ENCODE measurements at regions not wholly inside any gene's neighbourhood (a gene's known extent, or its start where the extent isn't known, plus 50 kb on each side); places are given as distances from the start of the nearest gene placed in this dataset.

DNA sequence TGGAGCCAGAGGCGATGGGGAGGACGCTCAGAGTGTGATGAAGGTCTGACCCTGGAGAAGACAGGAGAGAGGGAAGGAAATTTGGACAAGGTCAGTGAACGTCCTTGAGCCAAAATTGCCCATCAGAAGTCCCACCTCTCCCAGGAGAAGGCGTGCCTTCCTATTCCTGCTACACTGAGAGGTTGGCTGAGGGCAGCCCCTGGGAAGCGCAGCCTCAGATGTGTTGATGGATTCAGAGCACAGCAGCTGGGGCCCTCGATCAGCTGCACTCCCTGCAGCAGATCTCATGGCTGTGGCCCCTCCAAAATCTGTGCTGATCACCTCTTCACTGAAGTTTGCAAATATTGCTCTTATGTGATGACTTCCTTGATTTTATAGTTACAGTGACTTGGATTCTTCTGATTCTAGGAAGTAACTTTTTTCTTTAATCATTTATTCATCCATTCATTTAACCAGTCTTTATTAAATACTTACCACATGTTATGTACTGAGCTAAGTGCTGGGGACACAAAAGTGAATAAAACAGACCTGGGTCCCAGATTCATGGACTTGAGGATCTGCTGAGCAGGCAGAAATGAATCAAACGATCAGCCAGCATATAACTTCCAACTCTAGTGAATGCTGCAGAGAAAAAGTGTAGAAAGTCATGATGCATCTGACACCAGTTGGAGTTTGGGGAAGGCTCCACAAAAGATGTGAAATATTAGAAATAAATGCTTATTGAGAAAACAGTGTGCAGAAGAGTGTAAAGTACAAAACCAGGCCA lies 69.6 kb upstream of the ARMC2 start:
- in situ Hi-C loops (cut with HindIII; ENCODE audit: low sequenced_read_pairs), result no loop called here

GRCh38 chr6:108779536-108780275 lies 68.5 kb upstream of the ARMC2 start:
- in situ Hi-C loops (cut with HindIII; ENCODE audit: low sequenced_read_pairs), result loop anchor here (5.0 kb wide), 1 partner anchor 68 kb away; the partner anchor contains the start of gene ARMC2

DNA sequence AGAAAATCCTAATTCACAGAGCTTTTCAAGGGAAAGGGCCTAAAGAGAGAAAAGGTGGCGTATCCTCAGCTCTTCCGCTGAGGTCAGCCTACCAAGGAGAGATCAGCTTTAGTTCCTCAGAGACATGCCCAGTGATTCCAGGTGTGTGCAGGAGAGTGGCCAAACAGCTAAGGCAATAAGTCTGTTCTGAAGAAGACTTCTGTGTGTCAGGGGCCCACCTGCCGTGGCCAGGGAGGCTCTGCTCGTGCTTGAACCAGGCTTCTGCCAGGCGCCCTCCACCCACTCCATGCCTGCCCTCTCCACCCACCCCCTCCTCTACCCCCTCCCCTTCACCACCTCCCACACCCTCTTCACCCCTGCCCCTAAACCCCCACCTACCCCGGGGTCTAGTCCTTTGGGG lies 67.4 kb upstream of the ARMC2 start:
- in situ Hi-C loops (cut with HindIII; ENCODE audit: low sequenced_read_pairs), result loop anchor here (5.0 kb wide), 1 partner anchor 67 kb away; the partner anchor contains the start of gene ARMC2

GRCh38 chr6:108781419-108782100 lies 66.7 kb upstream of the ARMC2 start:
- in situ Hi-C loops (cut with HindIII; ENCODE audit: low sequenced_read_pairs), result loop anchor here (5.0 kb wide), 1 partner anchor 66 kb away; the partner anchor contains the start of gene ARMC2

GRCh38 chr6:108782179-108783041 lies 65.8 kb upstream of the ARMC2 start:
- in situ Hi-C loops (cut with HindIII; ENCODE audit: low sequenced_read_pairs), result loop anchor here (5.0 kb wide), 1 partner anchor 65 kb away; the partner anchor contains the start of gene ARMC2

DNA sequence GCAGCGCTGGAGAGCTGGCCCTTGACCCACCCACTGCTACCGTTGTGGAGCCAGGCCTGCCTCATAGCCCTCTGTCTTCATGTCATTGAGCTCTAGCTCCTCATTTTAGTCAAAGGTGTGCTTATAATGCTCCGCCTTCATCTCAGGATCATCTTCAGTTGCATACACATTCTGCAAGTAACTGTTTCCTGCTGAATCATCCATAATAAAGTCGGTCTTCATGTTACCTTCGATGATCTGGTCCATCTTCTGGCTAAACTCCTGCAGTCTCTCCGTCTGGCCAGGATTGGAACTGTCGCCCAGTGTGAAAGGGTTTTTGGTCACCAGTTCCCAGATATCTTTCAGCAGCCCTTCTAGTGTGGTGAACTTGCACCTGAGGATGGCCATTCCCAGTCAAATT lies 62.6 kb upstream of the ARMC2 start:
- in situ Hi-C loops (cut with HindIII; ENCODE audit: low sequenced_read_pairs), result no loop called here

DNA sequence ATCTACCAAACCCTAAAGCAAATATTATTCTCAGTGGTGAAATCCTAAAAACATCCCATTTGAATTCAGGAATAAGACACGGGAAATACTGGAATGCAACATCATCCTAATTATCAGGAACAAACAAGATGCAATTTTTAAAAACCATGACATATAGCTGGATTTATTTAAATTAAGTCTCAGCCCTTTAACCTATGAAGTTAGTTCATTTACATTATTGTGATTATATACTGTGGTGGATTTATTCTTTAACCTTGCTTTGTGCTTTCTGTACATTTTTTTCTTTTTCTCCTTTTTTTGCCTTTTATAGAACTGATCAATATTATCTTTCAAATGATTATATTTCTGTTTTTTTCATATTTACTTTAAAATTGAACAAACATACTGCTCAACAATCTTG lies 59.8 kb upstream of the ARMC2 start:
- in situ Hi-C loops (cut with HindIII; ENCODE audit: low sequenced_read_pairs), result no loop called here

DNA sequence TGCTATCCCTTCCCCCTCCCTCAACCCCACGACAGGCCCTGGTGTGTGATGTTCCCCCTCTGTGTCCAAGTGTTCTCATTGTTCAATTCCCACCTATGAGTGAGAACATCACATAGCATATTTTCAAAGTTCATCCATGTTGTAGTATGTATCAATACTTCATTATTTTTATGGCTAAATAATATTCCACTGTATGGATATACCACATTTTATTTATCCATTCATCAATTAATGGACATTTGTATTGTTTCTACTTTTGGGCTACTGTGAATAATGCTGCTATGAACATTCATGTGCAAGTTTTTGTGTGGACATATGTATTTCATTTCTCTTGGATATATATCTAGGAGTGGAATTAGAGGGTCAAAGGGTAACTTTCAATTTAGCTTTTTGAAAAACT lies 58.7 kb upstream of the ARMC2 start:
- in situ Hi-C loops (cut with HindIII; ENCODE audit: low sequenced_read_pairs), result no loop called here

DNA sequence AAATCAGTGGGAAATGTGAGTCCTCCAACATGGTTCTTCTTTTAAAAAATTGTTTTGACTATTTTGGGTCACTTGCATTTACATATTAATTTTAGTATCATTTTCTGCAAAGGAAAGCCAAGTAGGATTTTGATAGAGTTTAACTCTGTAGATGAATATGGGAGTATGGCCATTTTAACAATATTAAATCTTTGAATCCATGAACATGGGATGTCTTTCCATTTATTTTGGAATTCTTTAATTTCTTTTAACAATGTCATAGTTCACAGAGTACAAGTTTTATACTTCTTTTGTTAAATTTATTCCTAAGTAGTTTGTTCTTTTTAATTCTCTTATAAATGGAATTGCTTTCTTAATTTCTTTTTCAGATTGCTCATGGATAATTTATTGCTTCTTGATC lies 56.5 kb upstream of the ARMC2 start:
- in situ Hi-C loops (cut with HindIII; ENCODE audit: low sequenced_read_pairs), result no loop called here

DNA sequence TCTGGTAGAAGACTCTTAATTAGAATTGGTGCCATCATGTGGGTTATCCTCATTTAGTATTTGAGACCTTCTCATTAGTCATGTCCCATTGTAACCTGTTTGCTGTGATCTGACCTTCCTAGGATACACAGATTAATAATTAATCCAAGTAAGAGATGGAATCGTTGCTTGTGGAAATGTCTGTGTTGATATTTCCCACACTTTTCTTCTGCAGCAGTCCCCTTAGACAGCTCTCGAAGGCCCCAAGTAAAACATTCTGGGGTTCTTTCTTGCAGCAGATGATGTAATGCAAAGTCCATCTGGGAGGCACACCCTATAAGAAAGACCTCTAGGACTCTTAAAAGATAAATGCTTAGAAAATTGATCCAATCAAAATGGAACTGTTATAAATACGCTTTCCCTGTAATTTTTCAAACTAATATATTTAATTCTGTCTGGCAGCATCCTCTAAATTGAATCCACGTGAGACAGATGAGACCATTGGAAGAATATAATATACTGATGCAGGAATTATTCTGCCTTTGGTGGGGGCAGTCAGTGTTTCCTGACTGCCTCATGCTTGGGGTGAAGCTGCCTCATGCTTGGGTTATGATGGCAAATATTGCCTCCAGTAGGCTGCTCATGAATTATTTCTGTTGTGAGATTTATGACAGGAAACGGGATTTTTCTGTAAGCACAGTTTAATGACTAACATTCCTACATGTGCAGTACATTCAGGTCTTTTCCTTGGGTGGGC lies 54.5 kb upstream of the ARMC2 start:
- in situ Hi-C loops (cut with HindIII; ENCODE audit: low sequenced_read_pairs), result no loop called here

GRCh38 chr6:108795122-108795521 lies 53.1 kb upstream of the ARMC2 start:
- in situ Hi-C loops (cut with HindIII; ENCODE audit: low sequenced_read_pairs), result no loop called here

- in situ Hi-C loops (cut with HindIII; ENCODE audit: low sequenced_read_pairs), result no loop called here
These were observed 52.4 kb upstream of the ARMC2 start for GRCh38 chr6:108795814-108796213.

- in situ Hi-C loops (cut with HindIII; ENCODE audit: low sequenced_read_pairs), result no loop called here
These were observed 51.3 kb upstream of the ARMC2 start for GRCh38 chr6:108796875-108797274.

DNA sequence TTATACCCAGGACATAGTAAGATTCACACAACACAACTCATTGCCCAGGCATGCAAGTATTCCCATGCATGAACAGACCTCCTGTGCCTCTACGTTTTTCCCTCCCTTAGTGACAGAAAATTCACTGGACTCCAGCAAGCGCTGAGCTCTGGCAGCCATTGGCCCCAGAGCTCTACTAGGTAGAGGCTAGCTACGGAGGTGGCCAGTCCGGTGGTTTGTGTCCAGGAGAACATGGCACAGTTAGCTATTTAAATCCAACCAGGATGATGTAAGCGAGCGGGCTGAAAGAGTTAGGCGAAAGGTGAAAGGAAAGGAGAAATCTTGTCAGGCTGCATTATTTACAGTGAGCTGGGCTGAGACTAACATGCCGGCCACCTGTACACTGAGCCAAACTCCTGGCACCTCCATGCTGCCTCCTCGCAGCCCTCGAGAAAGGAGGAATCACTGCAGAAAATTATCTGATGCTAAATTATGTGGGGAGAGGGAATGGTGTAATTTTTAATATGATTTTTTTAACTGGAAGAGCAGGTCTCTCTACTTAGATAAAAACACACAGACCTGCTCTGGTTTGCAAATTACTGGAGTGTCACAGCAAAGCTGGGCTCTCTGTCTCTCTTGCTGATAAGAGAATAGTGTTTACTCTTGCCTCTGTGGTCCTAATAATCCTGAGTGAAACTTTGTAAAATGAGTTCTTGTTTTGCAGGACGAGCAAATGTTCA lies 50.1 kb upstream of the ARMC2 start:
- in situ Hi-C loops (cut with HindIII; ENCODE audit: low sequenced_read_pairs), result no loop called here

Data from endothelial cell of hepatic sinusoid (primary cell).